ENCODE measurements at regions not wholly inside any gene's neighbourhood (a gene's known extent, or its start where the extent isn't known, plus 50 kb on each side); places are given as distances from the start of the nearest gene placed in this dataset.

DNA sequence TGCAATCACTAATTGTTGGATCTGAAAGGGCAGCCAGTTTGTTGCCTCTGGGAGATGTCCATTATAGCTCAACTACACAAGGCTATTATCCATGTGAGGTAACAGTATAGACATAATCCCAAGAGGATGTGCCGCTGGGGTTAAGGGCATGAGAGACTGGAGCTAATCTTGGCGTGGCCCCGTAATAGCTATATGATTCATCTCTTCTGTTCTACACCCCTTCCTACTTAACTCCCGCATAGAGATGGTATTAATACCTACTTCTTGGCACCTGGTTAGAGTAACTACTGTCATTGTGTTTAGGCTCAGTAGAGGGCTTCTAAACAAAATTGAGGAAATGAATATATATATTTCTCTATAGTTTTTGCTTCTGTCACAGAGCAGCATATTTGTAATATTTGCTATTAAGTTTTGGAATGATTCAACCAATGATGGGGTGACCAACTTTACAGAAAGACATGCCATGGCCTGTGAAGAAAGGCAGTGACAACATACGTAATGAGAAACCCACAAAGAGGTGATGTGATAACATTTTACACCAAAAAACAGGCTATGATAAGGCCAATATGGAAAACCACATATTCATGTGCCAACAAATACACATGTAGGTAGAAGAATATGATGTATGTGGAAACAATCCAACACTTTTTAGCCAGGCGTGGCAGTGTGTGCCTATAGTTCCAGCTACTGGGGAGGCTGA is 76.8 kb upstream of the DPH6 start:
- Histone ChIP-seq H3K23ac (ENCODE audit: low read length in 2 of 2) (no peak overlapping the region), H4K8ac (ENCODE audit: low read length) (peak overlapping the region; percentile 42)
- 100% methylated on average over 5 of the region's 6 CpGs for WGBS

DNA sequence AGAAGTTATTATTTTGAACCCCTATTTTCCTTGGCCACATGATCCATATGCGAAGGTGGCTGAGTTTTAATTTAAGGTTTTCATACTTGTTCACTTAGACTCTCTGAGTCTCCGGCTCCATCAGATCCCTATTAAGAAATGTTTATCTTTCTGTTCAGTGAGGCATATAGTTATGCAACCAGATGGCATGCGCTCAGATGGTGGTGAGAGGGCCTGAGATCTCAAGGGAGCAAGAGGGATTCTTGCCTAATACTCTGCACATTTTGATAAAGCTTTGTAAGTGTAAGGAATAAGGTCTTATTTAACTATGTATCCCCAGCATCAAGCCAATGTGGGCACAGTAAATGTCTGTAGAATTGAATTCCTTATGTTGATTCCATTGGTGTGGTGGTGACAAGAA is 78.9 kb upstream of the DPH6 start:
- H2AFZ ChIP-seq (ENCODE audit: low read depth, low read length): no peak overlapping the region
- H2BK120ac ChIP-seq (ENCODE audit: low read depth, low read length): no peak overlapping the region
- H3K4me1 ChIP-seq (ENCODE audit: control insufficient read depth, insufficient read depth, low read depth, low read length): peaks cover 4% of the 10 kb centered on the region
- no peaks in the 10 kb centered on the region for H3K9me3 ChIP-seq (ENCODE audit: control insufficient read depth, low read length)
- no peak overlapping the region for H3K4ac ChIP-seq (ENCODE audit: low read depth in 1 of 2, low read length in 2 of 2)
- no peaks in the 10 kb centered on the region for H3K36me3 ChIP-seq (ENCODE audit: control insufficient read depth in 1 of 2, insufficient read depth in 2 of 2, low read depth in 1 of 2, low read length in 2 of 2)
- no peak overlapping the region for H4K8ac ChIP-seq (ENCODE audit: low read length)
- no peak overlapping the region for H3K4me2 ChIP-seq (ENCODE audit: low read length, poor library complexity, severe bottlenecking)
- H3K9ac ChIP-seq (ENCODE audit: low read length): peak overlapping the region; percentile 18
- 28% methylated on average over 2 of the region's 3 CpGs for WGBS
- H2BK12ac ChIP-seq (ENCODE audit: low read length in 2 of 2): no peak overlapping the region
- H3K14ac ChIP-seq (ENCODE audit: low read length in 2 of 2): no peak overlapping the region
- peak overlapping the region; percentile 38 for H2AK5ac ChIP-seq (ENCODE audit: low read length, severe bottlenecking)
- no peak overlapping the region for H2BK15ac ChIP-seq (ENCODE audit: low read depth, poor library complexity, severe bottlenecking)
- peak; percentile 84 for DNase-seq
- no peak overlapping the region for H3K18ac ChIP-seq (ENCODE audit: low read depth in 1 of 2, low read length in 2 of 2)
- H3K23ac ChIP-seq (ENCODE audit: low read length in 2 of 2): no peak overlapping the region
- no peak overlapping the region for H4K91ac ChIP-seq (ENCODE audit: low read length)
- no peaks in the 10 kb centered on the region for H3K27me3 ChIP-seq (ENCODE audit: control insufficient read depth in 1 of 2, insufficient read depth in 1 of 2, low read length in 2 of 2)
- H3K4me3 ChIP-seq (ENCODE audit: insufficient read depth in 1 of 2, low read depth in 1 of 2, low read length in 2 of 2): peak overlapping the region in 1 of 2 experiments; percentile 13
- no peaks in the 10 kb centered on the region for H3K79me1 ChIP-seq (replicated peaks; ENCODE audit: low read length, poor library complexity, severe bottlenecking)
- no peak overlapping the region for H2BK5ac ChIP-seq (ENCODE audit: low read depth, low read length, poor library complexity, severe bottlenecking)
- peak overlapping the region; percentile 15 for H3K27ac ChIP-seq (ENCODE audit: low read length, poor library complexity, severe bottlenecking)

More for the DNA sequence above, 76.8 kb upstream of the DPH6 start:
- Histone ChIP-seq H4K91ac (ENCODE audit: low read length) (no peak overlapping the region), H2AK5ac (ENCODE audit: low read length, severe bottlenecking) (no peak overlapping the region), H3K79me1 (replicated peaks; ENCODE audit: low read length, poor library complexity, severe bottlenecking) (no peaks in the 10 kb centered on the region), H2BK15ac (ENCODE audit: low read depth, poor library complexity, severe bottlenecking) (no peak overlapping the region), H2BK120ac (ENCODE audit: low read depth, low read length) (no peak overlapping the region), H3K36me3 (ENCODE audit: control insufficient read depth in 1 of 2, insufficient read depth in 2 of 2, low read depth in 1 of 2, low read length in 2 of 2) (no peaks in the 10 kb centered on the region), H2BK12ac (ENCODE audit: low read length in 2 of 2) (no peak overlapping the region), H3K4me3 (ENCODE audit: insufficient read depth in 1 of 2, low read depth in 1 of 2, low read length in 2 of 2) (no peak overlapping the region), H3K4ac (ENCODE audit: low read depth in 1 of 2, low read length in 2 of 2) (no peak overlapping the region), H3K27ac (ENCODE audit: low read length, poor library complexity, severe bottlenecking) (no peak overlapping the region), H2AFZ (ENCODE audit: low read depth, low read length) (no peak overlapping the region), H3K18ac (ENCODE audit: low read depth in 1 of 2, low read length in 2 of 2) (peak overlapping the region in 1 of 2 experiments; percentile 71), H3K4me1 (ENCODE audit: control insufficient read depth, insufficient read depth, low read depth, low read length) (peaks cover 4% of the 10 kb centered on the region), H3K9me3 (ENCODE audit: control insufficient read depth, low read length) (no peaks in the 10 kb centered on the region), H3K27me3 (ENCODE audit: control insufficient read depth in 1 of 2, insufficient read depth in 1 of 2, low read length in 2 of 2) (no peaks in the 10 kb centered on the region), H3K14ac (ENCODE audit: low read length in 2 of 2) (no peak overlapping the region), H3K9ac (ENCODE audit: low read length) (no peak overlapping the region), H2BK5ac (ENCODE audit: low read depth, low read length, poor library complexity, severe bottlenecking) (no peak overlapping the region), H3K4me2 (ENCODE audit: low read length, poor library complexity, severe bottlenecking) (no peak overlapping the region)
- DNase-seq: no peak

DNA sequence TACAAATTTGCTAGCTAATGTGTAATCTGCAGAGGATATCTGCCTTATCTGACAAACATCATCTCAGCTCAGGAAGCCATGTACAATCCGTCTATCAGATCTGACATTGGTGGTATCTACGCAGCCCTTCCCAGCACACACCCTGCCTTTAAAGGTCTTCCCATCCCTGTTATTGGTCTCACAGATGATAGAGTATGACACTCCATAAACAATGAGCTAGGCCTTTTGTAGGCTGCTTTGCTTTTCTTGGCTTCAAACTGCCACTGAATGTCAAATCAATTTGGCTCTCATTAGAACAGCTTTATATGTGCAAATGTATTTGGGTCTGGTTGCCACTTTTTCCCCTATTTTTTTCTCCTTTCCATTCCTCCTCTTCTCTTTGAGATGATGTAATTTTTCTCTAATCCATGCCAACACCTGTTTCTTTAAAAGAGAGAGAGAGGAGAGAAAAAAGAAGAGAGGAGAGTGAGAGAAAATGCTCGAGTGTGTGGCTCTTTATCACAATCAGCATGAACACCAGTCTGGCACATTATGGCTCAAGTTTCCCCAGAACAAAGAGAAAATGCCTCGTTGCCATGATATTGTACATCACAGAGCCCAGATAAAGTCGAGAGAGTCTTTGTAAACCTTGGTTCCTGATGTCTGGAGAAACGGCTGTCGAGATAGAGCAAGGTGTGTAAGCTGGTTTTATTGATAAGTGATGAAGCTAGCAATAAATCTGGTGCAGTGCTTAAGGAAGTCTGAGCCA is 80.8 kb upstream of the DPH6 start:
- Histone ChIP-seq H3K27me3 (ENCODE audit: control insufficient read depth in 1 of 2, insufficient read depth in 1 of 2, low read length in 2 of 2) (no peaks in the 10 kb centered on the region), H3K9me3 (ENCODE audit: control insufficient read depth, low read length) (no peaks in the 10 kb centered on the region), H2BK12ac (ENCODE audit: low read length in 2 of 2) (peak overlapping the region; percentile 9 to 23), H3K9ac (ENCODE audit: low read length) (no peak overlapping the region), H2AFZ (ENCODE audit: low read depth, low read length) (no peak overlapping the region), H3K4ac (ENCODE audit: low read depth in 1 of 2, low read length in 2 of 2) (peak overlapping the region in 1 of 2 experiments; percentile 9), H3K18ac (ENCODE audit: low read depth in 1 of 2, low read length in 2 of 2) (peak overlapping the region in 1 of 2 experiments; percentile 48), H3K36me3 (ENCODE audit: control insufficient read depth in 1 of 2, insufficient read depth in 2 of 2, low read depth in 1 of 2, low read length in 2 of 2) (no peaks in the 10 kb centered on the region), H2BK15ac (ENCODE audit: low read depth, poor library complexity, severe bottlenecking) (no peak overlapping the region), H2AK5ac (ENCODE audit: low read length, severe bottlenecking) (no peak overlapping the region), H3K79me1 (replicated peaks; ENCODE audit: low read length, poor library complexity, severe bottlenecking) (no peaks in the 10 kb centered on the region), H3K4me2 (ENCODE audit: low read length, poor library complexity, severe bottlenecking) (no peak overlapping the region), H3K27ac (ENCODE audit: low read length, poor library complexity, severe bottlenecking) (no peak overlapping the region), H2BK120ac (ENCODE audit: low read depth, low read length) (peak overlapping the region; percentile 35), H2BK5ac (ENCODE audit: low read depth, low read length, poor library complexity, severe bottlenecking) (no peak overlapping the region), H3K4me1 (ENCODE audit: control insufficient read depth, insufficient read depth, low read depth, low read length) (peaks cover 4% of the 10 kb centered on the region), H3K4me3 (ENCODE audit: insufficient read depth in 1 of 2, low read depth in 1 of 2, low read length in 2 of 2) (no peak overlapping the region), H4K91ac (ENCODE audit: low read length) (no peak overlapping the region), H3K14ac (ENCODE audit: low read length in 2 of 2) (no peak overlapping the region), H3K23ac (ENCODE audit: low read length in 2 of 2) (no peak overlapping the region), H4K8ac (ENCODE audit: low read length) (no peak overlapping the region)
- WGBS: 64% methylated on average over 7 of the region's 7 CpGs
- peak; percentile 8 for DNase-seq

DNA sequence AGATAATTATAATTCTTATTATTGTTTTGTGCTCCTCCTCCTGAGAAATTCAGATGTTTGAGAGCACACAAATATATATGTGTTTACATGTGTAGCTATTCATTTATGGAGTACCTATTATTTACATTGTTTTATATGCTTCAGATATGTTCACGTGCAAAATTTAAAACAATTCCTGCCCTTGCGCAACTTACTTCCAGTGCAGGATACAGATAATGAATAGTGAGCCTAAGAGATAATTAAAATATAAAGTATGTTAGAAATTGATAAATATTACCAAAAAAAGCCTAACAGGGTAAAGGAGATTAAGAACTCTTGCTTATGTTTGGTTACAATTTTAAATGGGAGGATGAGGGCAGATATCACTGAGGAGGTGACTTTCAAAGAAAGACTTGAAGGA is 81.7 kb upstream of the DPH6 start:
- Histone ChIP-seq H3K4me3 (ENCODE audit: insufficient read depth in 1 of 2, low read depth in 1 of 2, low read length in 2 of 2) (no peak overlapping the region), H2BK15ac (ENCODE audit: low read depth, poor library complexity, severe bottlenecking) (no peak overlapping the region), H3K14ac (ENCODE audit: low read length in 2 of 2) (no peak overlapping the region), H3K23ac (ENCODE audit: low read length in 2 of 2) (no peak overlapping the region), H3K27me3 (ENCODE audit: control insufficient read depth in 1 of 2, insufficient read depth in 1 of 2, low read length in 2 of 2) (no peaks in the 10 kb centered on the region), H4K8ac (ENCODE audit: low read length) (no peak overlapping the region), H3K4me1 (ENCODE audit: control insufficient read depth, insufficient read depth, low read depth, low read length) (peaks cover 4% of the 10 kb centered on the region), H3K4me2 (ENCODE audit: low read length, poor library complexity, severe bottlenecking) (no peak overlapping the region), H2AFZ (ENCODE audit: low read depth, low read length) (no peak overlapping the region), H2BK12ac (ENCODE audit: low read length in 2 of 2) (no peak overlapping the region), H3K27ac (ENCODE audit: low read length, poor library complexity, severe bottlenecking) (no peak overlapping the region), H3K9ac (ENCODE audit: low read length) (no peak overlapping the region), H3K36me3 (ENCODE audit: control insufficient read depth in 1 of 2, insufficient read depth in 2 of 2, low read depth in 1 of 2, low read length in 2 of 2) (no peaks in the 10 kb centered on the region), H2AK5ac (ENCODE audit: low read length, severe bottlenecking) (no peak overlapping the region), H3K9me3 (ENCODE audit: control insufficient read depth, low read length) (no peaks in the 10 kb centered on the region), H3K79me1 (replicated peaks; ENCODE audit: low read length, poor library complexity, severe bottlenecking) (no peaks in the 10 kb centered on the region), H2BK5ac (ENCODE audit: low read depth, low read length, poor library complexity, severe bottlenecking) (no peak overlapping the region), H3K18ac (ENCODE audit: low read depth in 1 of 2, low read length in 2 of 2) (no peak overlapping the region), H4K91ac (ENCODE audit: low read length) (no peak overlapping the region), H2BK120ac (ENCODE audit: low read depth, low read length) (no peak overlapping the region), H3K4ac (ENCODE audit: low read depth in 1 of 2, low read length in 2 of 2) (no peak overlapping the region)
- no peak for DNase-seq
- no CpG with 5 or more reads among the region's 2 CpGs for WGBS
